GM18870 (cell line): ENCODE measurements at regions not wholly inside any gene's neighbourhood (a gene's known extent, or its start where the extent isn't known, plus 50 kb on each side); places are given as distances from the start of the nearest gene placed in this dataset.
"Not testable (repeated sequence)": the region's sequence is repeated elsewhere in the genome, so short reads cannot be mapped to it uniquely, and the experiment has no call there.

Experiments
- ATAC-seq: cut with Tn5 transposase; IDR thresholded peaks from one replicate; pipeline ENCODE4 v1.9.1; 2021; ENCODE audit warnings: moderate library complexity; ENCODE audit not compliant: unreplicated experiment

GRCh38 chr2:145760781-145761649, 1241.1 kb upstream of the ZEB2 start:
- ATAC-seq = no peak

GRCh38 chr2:145759228-145759915, 1239.5 kb upstream of the ZEB2 start:
- no peak for ATAC-seq

GRCh38 chr2:145757503-145758246, 1237.8 kb upstream of the ZEB2 start:
- ATAC-seq = no peak

GRCh38 chr2:145755019-145755837, 1235.3 kb upstream of the ZEB2 start:
- no peak for ATAC-seq

GRCh38 chr2:145753966-145754365, 1234.0 kb upstream of the ZEB2 start:
- ATAC-seq = no peak

- ATAC-seq = no peak
These were observed 1233.2 kb upstream of the ZEB2 start for GRCh38 chr2:145753041-145753608.

GRCh38 chr2:145752091-145752806, 1232.3 kb upstream of the ZEB2 start:
- peak; percentile 29 for ATAC-seq

GRCh38 chr2:145751629-145752028, 1231.7 kb upstream of the ZEB2 start:
- peak; percentile 89 for ATAC-seq

GRCh38 chr2:145751155-145751554, 1231.2 kb upstream of the ZEB2 start:
- no peak for ATAC-seq

GRCh38 chr2:145750612-145751011, 1230.7 kb upstream of the ZEB2 start:
- no peak for ATAC-seq

GRCh38 chr2:145750144-145750543, 1230.2 kb upstream of the ZEB2 start:
- no peak for ATAC-seq

GRCh38 chr2:145749556-145749955, 1229.6 kb upstream of the ZEB2 start:
- ATAC-seq = no peak

- peak; percentile 61 for ATAC-seq
These were observed 1229.0 kb upstream of the ZEB2 start for GRCh38 chr2:145748927-145749326.

GRCh38 chr2:145747715-145748114, 1227.8 kb upstream of the ZEB2 start:
- no peak for ATAC-seq

GRCh38 chr2:145745387-145745721, 1225.4 kb upstream of the ZEB2 start:
- not testable (repeated sequence) for ATAC-seq

GRCh38 chr2:145744541-145745386, 1224.8 kb upstream of the ZEB2 start:
- peak; percentile 88 for ATAC-seq

- ATAC-seq = no peak
These were observed 1223.1 kb upstream of the ZEB2 start for GRCh38 chr2:145743011-145743410.

GRCh38 chr2:145741636-145742035, 1221.7 kb upstream of the ZEB2 start:
- ATAC-seq = no peak

GRCh38 chr2:145741181-145741580, 1221.3 kb upstream of the ZEB2 start:
- no peak for ATAC-seq
